H1 (cell line): ENCODE measurements at regions not wholly inside any gene's neighbourhood (a gene's known extent, or its start where the extent isn't known, plus 50 kb on each side); places are given as distances from the start of the nearest gene placed in this dataset.

Experiments
- ASH2L ChIP-seq: fragments of 200-600, 300-600 bp; sonication (generic); IDR thresholded peaks from one replicate; pipeline ENCODE4 v1.7.1; 2017; ENCODE audit warnings: low read length
- CBX8 ChIP-seq: fragments of 300-800, 300-1000 bp; sonication (generic); IDR thresholded peaks from 2 replicates; pipeline ENCODE4 v1.7.1; 2016; ENCODE audit warnings: low read depth, low read length, borderline replicate concordance
- EZH2 ChIP-seq: fragments of 200-600 bp; sonication (generic); IDR thresholded peaks from 2 replicates; pipeline ENCODE4 v1.7.1; 2012; ENCODE audit warnings: low read depth, mild to moderate bottlenecking, moderate library complexity, low read length, inconsistent platforms; ENCODE audit not compliant: severe bottlenecking
- JUND ChIP-seq: IDR thresholded peaks from 2 replicates; pipeline ENCODE4 v1.6.1; 2011; ENCODE audit warnings: mild to moderate bottlenecking, improper control_type of control experiment, low read length
- KDM4A ChIP-seq: IDR thresholded peaks from one replicate; pipeline ENCODE4 v1.7.1; 2012; ENCODE audit warnings: low read depth, mild to moderate bottlenecking, moderate library complexity, low read length, inconsistent platforms; ENCODE audit not compliant: severe bottlenecking
- KDM5A ChIP-seq: fragments of 200-600 bp; IDR thresholded peaks from 2 replicates; pipeline ENCODE4 v1.7.1; 2012; ENCODE audit warnings: mild to moderate bottlenecking, low read length, inconsistent platforms, mixed read lengths
- SAP30 ChIP-seq: fragments of 300-600 bp; sonication (generic); IDR thresholded peaks from 2 replicates; pipeline ENCODE4 v1.7.1; 2012; ENCODE audit warnings: low read length, moderate library complexity, mild to moderate bottlenecking, inconsistent platforms; ENCODE audit not compliant: insufficient read depth, insufficient replicate concordance
- SIN3A ChIP-seq, 2 experiments: IDR thresholded peaks in 1 of 2; conservative IDR thresholded peaks in 1 of 2; 2 replicates each; pipeline ENCODE4 v1.6.1; 2011 to 2012; ENCODE audit warnings: low read length in 2 of 2, improper control_type of control experiment in 1 of 2, low read depth in 1 of 2, mild to moderate bottlenecking in 1 of 2
- SIRT6 ChIP-seq: IDR thresholded peaks from one replicate; pipeline ENCODE4 v1.7.1; 2012; ENCODE audit warnings: low read length, inconsistent platforms
- SIX5 ChIP-seq: IDR thresholded peaks from 2 replicates; pipeline ENCODE4 v1.6.1; 2011; ENCODE audit warnings: mild to moderate bottlenecking, low read depth, low read length
- SP4 ChIP-seq: IDR thresholded peaks from 2 replicates; pipeline ENCODE4 v1.6.1; 2012; ENCODE audit warnings: low read length, inconsistent platforms
- USF2 ChIP-seq: IDR thresholded peaks from 2 replicates; pipeline ENCODE4 v1.6.1; 2011; ENCODE audit warnings: low read length, improper control_type of control experiment

- no peak for TF ChIP-seq EZH2
- no peak for TF ChIP-seq SAP30
- no peak for TF ChIP-seq JUND
- no peak for TF ChIP-seq SIN3A (conservative IDR thresholded peaks at IDR 0.05 in 1 of 2, IDR thresholded peaks at IDR 0.05 in 1 of 2; ENCODE audit: low read depth in 1 of 2, low read length in 2 of 2)
- no peak for TF ChIP-seq ASH2L
- no peak for TF ChIP-seq KDM4A
- no peak for TF ChIP-seq CBX8
- TF ChIP-seq USF2: no peak
- TF ChIP-seq SP4: no peak
- TF ChIP-seq SIX5: no peak
- no peak for TF ChIP-seq KDM5A
- no peak for TF ChIP-seq SIRT6
Measured at GRCh38 chrX:15976396-15976795, 121.8 kb upstream of the AP1S2 start (continued).
